HS-27A (cell line): ENCODE measurements at regions not wholly inside any gene's neighbourhood (a gene's known extent, or its start where the extent isn't known, plus 50 kb on each side); places are given as distances from the start of the nearest gene placed in this dataset.

ENCODE experiments used
- DNase-seq: peaks from one replicate; pipeline ENCODE4 v3.0.0-alpha.2; 2012; ENCODE audit warnings: low read depth, missing footprints

DNA sequence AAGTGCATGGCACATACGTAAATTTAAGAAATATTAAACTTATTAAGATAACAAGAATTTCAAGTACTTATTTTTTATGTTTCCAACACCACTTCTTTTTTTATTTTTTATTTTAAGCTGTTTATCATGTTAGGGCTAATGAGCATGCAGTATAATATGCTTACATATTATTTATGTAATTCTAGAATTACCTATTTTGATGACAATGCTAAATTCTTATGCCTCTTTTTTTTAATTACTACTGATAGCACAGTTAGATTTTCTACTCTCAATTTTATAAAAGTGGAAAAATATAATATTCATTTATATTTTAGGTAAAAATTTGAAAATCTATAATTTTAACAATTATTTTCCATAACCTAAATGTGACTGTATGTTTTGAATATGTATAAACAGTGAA is 713.0 kb downstream of the MRPL39 start:
- DNase-seq, result no peak

DNA sequence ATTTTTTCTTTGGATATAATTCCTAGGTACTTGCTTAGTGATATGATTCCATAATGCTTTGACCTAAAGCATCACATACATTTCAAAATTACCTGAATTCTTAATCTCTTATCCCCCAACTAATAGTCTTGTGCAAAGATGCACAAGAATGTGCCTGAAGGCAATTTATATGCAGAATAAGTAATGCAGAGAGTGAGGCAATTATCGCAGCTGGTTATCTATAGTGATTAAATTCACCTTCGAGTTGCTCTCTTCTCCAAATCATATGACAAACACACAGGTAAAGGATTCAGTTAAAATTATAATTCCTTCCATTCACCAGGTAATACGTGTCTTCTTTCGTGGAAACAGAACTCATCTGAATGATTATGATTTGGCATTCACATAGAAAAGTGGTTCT is 717.3 kb downstream of the MRPL39 start:
- DNase-seq, result no peak

GRCh38 chr21:24881506-24881905 is 725.8 kb downstream of the MRPL39 start:
- DNase-seq, result no peak

GRCh38 chr21:24870633-24871032 is 736.6 kb downstream of the MRPL39 start:
- no peak for DNase-seq

DNA sequence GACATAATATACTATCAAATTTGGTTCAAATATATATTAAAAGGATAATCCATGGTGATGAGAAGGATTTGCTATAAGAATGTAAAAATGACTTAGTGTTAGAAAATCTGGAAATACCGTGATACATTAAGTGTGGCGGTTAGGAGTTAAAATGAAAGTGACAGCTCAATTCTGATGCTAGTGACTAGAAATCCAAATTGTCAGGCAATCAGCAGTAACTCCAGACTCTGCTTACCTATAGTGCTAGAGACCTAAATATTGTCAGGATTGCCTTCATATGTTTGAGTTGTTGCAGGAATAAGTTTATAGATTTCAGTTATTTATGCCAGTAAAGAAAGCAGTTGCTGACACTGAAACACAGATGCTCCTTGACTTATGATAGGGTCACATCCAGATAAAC is 737.4 kb downstream of the MRPL39 start:
- DNase-seq, result no peak

DNA sequence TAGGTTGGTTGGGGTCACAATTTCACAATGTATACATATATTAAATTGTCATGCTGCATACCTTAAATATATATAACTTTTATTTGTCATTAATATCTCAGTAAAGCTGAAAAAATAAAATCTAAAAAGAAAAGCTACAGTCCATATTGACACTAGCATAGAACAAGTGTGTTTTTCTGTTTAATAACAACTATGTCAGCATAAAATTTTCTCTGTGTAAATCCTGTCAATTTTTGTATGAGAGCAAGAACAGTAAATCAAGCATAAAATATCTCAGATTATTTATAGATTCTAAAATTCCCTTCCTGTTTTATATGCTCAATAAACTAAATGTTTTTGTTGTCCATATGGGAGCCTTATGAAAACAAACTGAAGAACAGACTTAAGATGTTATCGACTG is 739.2 kb downstream of the MRPL39 start:
- DNase-seq, result no peak

GRCh38 chr21:24861471-24861870 is 745.8 kb downstream of the MRPL39 start:
- no peak for DNase-seq

DNA sequence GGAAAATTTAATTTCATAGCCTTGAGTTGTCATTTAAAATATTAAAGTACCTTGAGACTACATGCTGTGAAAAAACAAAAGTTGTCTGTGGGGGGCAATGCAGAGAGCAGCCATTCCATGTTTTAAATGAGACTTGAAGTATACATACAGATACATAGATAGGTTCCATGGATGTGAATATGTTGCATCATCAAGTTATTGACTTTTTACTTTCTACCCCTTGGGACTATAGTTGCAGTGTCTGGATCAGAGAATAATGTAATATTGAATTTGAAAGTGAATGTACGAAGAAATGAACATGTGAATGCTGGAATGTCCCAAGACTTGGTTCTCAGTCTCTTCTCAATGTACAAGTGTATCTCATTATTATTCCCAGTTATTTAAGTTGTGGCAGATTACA is 751.0 kb downstream of the MRPL39 start:
- no peak for DNase-seq

DNA sequence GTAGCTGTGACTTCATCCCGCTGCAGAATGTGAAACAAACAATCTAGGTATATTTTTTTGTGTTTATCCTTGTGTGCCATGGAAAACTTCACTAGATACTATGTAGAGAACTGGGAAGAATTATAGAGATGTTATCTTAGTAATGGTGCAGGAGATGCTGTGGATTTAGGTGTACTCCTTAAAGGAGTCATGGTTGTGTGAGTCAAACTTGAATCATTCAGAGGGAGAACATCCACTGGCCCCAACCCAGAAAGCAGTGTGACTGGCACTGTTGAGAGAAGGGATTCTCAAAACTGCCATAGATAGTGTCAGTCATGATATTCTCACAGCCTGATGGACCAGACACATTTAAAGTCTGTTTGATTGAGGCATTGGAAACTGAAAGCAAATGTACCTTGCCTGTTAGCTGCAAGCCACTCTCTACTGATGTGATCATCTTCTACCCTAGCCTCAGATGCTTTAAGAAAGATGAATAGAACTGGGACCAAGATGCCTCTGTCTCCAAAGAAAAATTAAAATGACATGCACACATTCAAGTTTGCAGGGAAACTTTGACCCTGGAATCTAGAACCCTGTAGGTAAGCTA is 754.6 kb downstream of the MRPL39 start:
- DNase-seq, result no peak

GRCh38 chr21:24850121-24850520 is 757.2 kb downstream of the MRPL39 start:
- DNase-seq, result no peak

GRCh38 chr21:24844671-24845070 is 762.6 kb downstream of the MRPL39 start:
- DNase-seq, result no peak

GRCh38 chr21:24840287-24840686 is 767.0 kb downstream of the MRPL39 start:
- DNase-seq, result no peak

DNA sequence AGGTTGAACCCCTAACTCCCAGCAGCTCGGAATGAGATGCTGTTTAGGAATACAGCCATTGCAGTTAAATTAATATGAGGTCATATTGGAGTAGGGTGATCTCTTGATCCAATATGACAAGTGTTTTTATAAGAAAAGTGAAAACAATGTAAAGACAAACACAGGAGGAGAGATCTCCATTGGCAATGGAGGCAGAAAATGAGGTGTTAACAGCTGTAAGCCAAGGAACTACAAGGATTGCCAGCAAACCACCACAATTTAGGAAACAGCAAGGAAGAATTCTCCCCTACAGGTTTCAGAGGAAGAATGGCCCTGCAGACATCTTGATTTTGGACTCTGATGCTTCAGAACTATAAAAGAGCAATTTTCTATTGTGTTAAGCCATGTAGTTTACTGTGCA is 774.3 kb downstream of the MRPL39 start:
- no peak for DNase-seq

GRCh38 chr21:24829397-24829796 is 777.9 kb downstream of the MRPL39 start:
- no peak for DNase-seq

- no peak for DNase-seq
These were observed 780.5 kb downstream of the MRPL39 start for GRCh38 chr21:24826822-24827221.

GRCh38 chr21:24825348-24825747 is 781.9 kb downstream of the MRPL39 start:
- DNase-seq, result no peak

DNA sequence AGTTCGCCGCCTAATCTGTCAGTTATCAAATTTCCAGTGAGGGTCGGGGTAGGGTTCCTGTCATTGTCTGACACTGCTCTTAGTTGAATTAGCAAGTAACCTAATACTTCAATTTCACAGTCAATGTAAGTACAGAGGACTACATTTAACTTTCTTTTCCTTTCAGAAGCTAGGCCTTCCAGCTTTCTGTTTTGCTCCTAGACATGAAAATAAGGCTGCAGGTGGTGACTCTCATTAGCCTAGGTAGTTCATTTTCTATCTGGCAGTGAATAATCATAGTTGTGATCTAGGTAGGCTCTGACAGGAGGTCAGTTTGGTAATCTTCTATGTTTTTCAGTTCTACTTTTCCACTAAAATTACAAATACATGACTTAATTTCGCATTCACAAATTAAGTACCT is 783.1 kb downstream of the MRPL39 start:
- DNase-seq, result no peak

DNA sequence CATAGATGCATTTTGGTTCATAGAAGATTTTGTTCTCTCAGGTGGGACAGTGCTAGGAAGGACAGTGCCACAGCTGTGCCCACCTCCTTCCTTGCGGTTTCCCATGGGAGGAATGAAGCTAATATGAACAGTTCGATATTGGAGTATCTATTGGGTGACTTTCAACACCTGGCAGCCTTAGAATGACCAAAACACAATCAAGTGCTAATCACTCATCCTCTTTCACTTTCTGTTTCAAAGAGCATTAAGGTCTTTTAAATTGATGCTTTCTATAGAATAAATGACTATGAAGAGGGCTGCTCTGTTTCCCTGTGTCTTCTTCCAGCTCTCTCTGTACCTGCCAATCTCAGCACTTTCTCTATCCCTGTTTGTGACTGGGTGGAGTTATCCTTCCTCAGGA is 784.0 kb downstream of the MRPL39 start:
- no peak for DNase-seq

DNA sequence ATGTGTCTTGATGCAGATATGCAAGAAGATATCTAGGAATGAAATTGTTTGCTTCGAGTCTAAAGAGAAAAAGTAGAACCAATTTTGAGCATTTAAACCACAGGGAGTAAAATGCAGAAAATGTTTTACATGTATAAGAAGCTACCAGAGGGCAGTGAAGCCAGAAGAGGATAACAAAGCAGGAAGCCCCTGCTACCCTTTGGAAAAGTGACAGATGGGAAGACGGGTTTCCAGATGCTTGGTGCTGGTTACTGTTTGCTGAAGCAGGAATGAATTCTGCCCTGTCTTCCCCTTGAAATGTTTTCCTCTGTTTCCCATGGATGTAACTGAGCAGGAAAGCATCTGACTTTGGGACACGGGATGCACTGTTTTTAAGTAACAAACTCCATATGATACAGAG is 822.2 kb downstream of the MRPL39 start:
- DNase-seq, result no peak

- no peak for DNase-seq
These were observed 826.1 kb downstream of the MRPL39 start for GRCh38 chr21:24781146-24781545.

- DNase-seq, result no peak
These were observed 847.8 kb downstream of the MRPL39 start for GRCh38 chr21:24759348-24760075.

DNA sequence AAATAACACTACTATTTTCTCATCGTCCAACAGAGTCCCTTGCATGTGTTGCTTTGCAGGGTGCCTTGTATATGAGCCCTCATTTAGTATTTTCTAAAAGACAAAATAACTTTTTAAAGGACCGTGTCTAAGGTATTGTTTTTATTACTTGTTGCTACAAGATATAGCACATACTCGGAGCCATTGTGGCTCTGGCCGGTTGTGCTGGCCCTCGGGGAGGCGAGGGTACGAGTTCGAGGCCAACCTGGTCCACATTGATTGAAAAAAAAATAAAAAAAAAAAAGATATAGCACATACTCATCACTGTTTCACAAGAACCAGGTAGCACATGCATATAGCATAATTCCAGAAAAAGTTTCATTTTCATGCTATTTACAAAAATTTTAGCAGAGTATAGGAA is 869.2 kb downstream of the MRPL39 start:
- no peak for DNase-seq

DNA sequence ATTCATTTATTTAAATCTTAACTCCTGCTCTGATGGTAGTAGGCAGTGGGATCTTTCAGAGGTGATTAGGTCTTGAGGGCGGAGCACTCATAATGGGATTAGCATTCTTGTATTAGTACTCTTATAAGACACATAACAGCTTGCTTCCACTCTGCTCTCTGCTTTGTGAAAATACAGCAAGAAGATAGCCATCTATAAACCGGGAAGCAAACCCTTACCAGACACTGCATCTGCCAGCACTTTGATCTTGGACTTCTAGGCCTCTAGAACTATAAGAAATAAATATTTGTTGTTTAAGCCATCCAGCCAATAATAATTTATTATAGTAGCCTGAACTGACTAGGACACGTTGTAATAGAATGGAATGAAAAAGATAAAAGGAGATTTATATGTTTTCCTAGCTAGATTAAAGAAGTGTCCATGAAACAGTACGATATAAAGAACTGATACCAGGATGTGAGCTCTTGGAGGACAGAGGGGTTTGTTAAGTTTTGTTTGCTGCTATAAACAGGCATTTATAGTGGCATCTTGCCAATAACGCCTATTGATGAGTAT is 869.9 kb downstream of the MRPL39 start:
- DNase-seq, result no peak

- no peak for DNase-seq
These were observed 876.6 kb downstream of the MRPL39 start for GRCh38 chr21:24730661-24731060.
